BLaER1 treated with 17β-estradiol and CSF1 and Interleukin-3, amounts not matched to agents 10 nM and 100 nM (cell line): ENCODE measurements at regions not wholly inside any gene's neighbourhood (a gene's known extent, or its start where the extent isn't known, plus 50 kb on each side); places are given as distances from the start of the nearest gene placed in this dataset.

ENCODE experiments used
- H3K27ac ChIP-seq, 11 experiments: shearing (Covaris generic); formaldehyde crosslinking; 2 replicates each; pipeline ENCODE4 v1.8.1; 2022
- H3K27me3 ChIP-seq, 11 experiments: shearing (Covaris generic); formaldehyde crosslinking; 2 replicates each; pipeline ENCODE4 v1.8.1; 2022
- H3K36me3 ChIP-seq, 11 experiments: shearing (Covaris generic); formaldehyde crosslinking; 2 replicates each; pipeline ENCODE4 v1.8.1; 2022
- H3K4me1 ChIP-seq, 10 experiments: shearing (Covaris generic); formaldehyde crosslinking; 2 replicates each; pipeline ENCODE4 v1.8.1; 2022
- H3K4me2 ChIP-seq, 11 experiments: shearing (Covaris generic); formaldehyde crosslinking; 2 replicates each; pipeline ENCODE4 v1.8.1; 2022
- H3K4me3 ChIP-seq, 10 experiments: shearing (Covaris generic); formaldehyde crosslinking; 2 replicates each; pipeline ENCODE4 v1.8.1; 2022
- H3K9ac ChIP-seq, 11 experiments: shearing (Covaris generic); formaldehyde crosslinking; 2 replicates each; pipeline ENCODE4 v1.8.1; 2022
- H3K9me3 ChIP-seq, 11 experiments: shearing (Covaris generic); formaldehyde crosslinking; replicated peaks in 1 of 11; 2 replicates each; pipeline ENCODE4 v1.8.1; 2022
- H4K20me1 ChIP-seq, 11 experiments: shearing (Covaris generic); formaldehyde crosslinking; 2 replicates each; pipeline ENCODE4 v1.8.1; 2022
- Cebpa-rat ChIP-seq, 11 experiments: shearing (Covaris generic); IDR thresholded peaks; 2 replicates each; pipeline ENCODE4 v1.8.1; 2022

GRCh38 chr15:25057574-25057973 is 102.8 kb downstream of the SNRPN start:
- Histone ChIP-seq H3K4me3 (peak overlapping the region in 8 of 10 experiments; percentile 15 to 51 (median 36); a peak in 15 of 20 replicates), H3K4me2 (no peak overlapping the region), H3K9me3 (peaks cover 100% of the 10 kb centered on the region in 11 experiments), H4K20me1 (no peaks in the 10 kb centered on the region), H3K36me3 (peaks cover 100% of the 10 kb centered on the region in 11 experiments), H3K4me1 (no peaks in the 10 kb centered on the region), H3K9ac (no peak overlapping the region), H3K27me3 (no peaks in the 10 kb centered on the region), H3K27ac (no peak overlapping the region)
- TF ChIP-seq Cebpa-rat (IDR thresholded peaks at IDR 0.05): no peak

GRCh38 chr15:25058080-25058785 is 103.4 kb downstream of the SNRPN start:
- peaks cover 100% of the 10 kb centered on the region in 11 experiments for H3K9me3 ChIP-seq
- H3K4me2 ChIP-seq: no peak overlapping the region
- peaks cover 100% of the 10 kb centered on the region in 11 experiments for H3K36me3 ChIP-seq
- TF ChIP-seq Cebpa-rat (IDR thresholded peaks at IDR 0.05): no peak
- H3K27ac ChIP-seq: no peak overlapping the region
- no peaks in the 10 kb centered on the region for H4K20me1 ChIP-seq
- no peaks in the 10 kb centered on the region for H3K27me3 ChIP-seq
- no peak overlapping the region for H3K9ac ChIP-seq
- peak overlapping the region in 9 of 10 experiments; percentile 3 to 55 (median 31); a peak in 11 of 20 replicates for H3K4me3 ChIP-seq
- no peaks in the 10 kb centered on the region for H3K4me1 ChIP-seq

GRCh38 chr15:25059698-25060471 is 105.1 kb downstream of the SNRPN start:
- no peaks in the 10 kb centered on the region for H4K20me1 ChIP-seq
- H3K27me3 ChIP-seq: no peaks in the 10 kb centered on the region
- no peak overlapping the region for H3K27ac ChIP-seq
- no peaks in the 10 kb centered on the region for H3K4me1 ChIP-seq
- no peak overlapping the region for H3K9ac ChIP-seq
- no peak overlapping the region for H3K4me2 ChIP-seq
- peaks cover 100% of the 10 kb centered on the region in 11 experiments for H3K36me3 ChIP-seq
- peak overlapping the region in 9 of 10 experiments; percentile 24 to 55 (median 34); a peak in 14 of 20 replicates for H3K4me3 ChIP-seq
- no peak for TF ChIP-seq Cebpa-rat (IDR thresholded peaks at IDR 0.05)
- H3K9me3 ChIP-seq: peaks cover 100% of the 10 kb centered on the region in 11 experiments

GRCh38 chr15:25060472-25060803 is 105.7 kb downstream of the SNRPN start:
- Histone ChIP-seq H3K9me3 (peaks cover 100% of the 10 kb centered on the region in 11 experiments), H3K36me3 (peaks cover 100% of the 10 kb centered on the region in 11 experiments)
- no peak for TF ChIP-seq Cebpa-rat (IDR thresholded peaks at IDR 0.05)

GRCh38 chr15:25060996-25061620 is 106.3 kb downstream of the SNRPN start:
- H3K9me3 ChIP-seq: peaks cover 100% of the 10 kb centered on the region in 11 experiments
- peaks cover 100% of the 10 kb centered on the region in 11 experiments for H3K36me3 ChIP-seq

More at GRCh38 chr15:25060472-25060803, 105.7 kb downstream of the SNRPN start:
- H3K27ac ChIP-seq: no peak overlapping the region
- H3K4me1 ChIP-seq: no peaks in the 10 kb centered on the region
- peak overlapping the region in 8 of 10 experiments; percentile 26 to 55 (median 32); a peak in 10 of 20 replicates for H3K4me3 ChIP-seq
- no peaks in the 10 kb centered on the region for H4K20me1 ChIP-seq
- H3K9ac ChIP-seq: no peak overlapping the region
- no peaks in the 10 kb centered on the region for H3K27me3 ChIP-seq
- no peak overlapping the region for H3K4me2 ChIP-seq

GRCh38 chr15:25061808-25062550 is 107.2 kb downstream of the SNRPN start:
- H3K4me1 ChIP-seq: no peaks in the 10 kb centered on the region
- peaks cover 100% of the 10 kb centered on the region in 11 experiments for H3K36me3 ChIP-seq
- H3K27me3 ChIP-seq: no peaks in the 10 kb centered on the region
- peak overlapping the region in 9 of 10 experiments; percentile 15 to 55 (median 31); a peak in 12 of 20 replicates for H3K4me3 ChIP-seq
- no peak overlapping the region for H3K4me2 ChIP-seq
- H3K9me3 ChIP-seq: peaks cover 100% of the 10 kb centered on the region in 11 experiments
- H4K20me1 ChIP-seq: no peaks in the 10 kb centered on the region
- no peak overlapping the region for H3K27ac ChIP-seq
- TF ChIP-seq Cebpa-rat (IDR thresholded peaks at IDR 0.05): no peak
- no peak overlapping the region for H3K9ac ChIP-seq

More at GRCh38 chr15:25060996-25061620, 106.3 kb downstream of the SNRPN start:
- H3K4me2 ChIP-seq: no peak overlapping the region
- H3K27ac ChIP-seq: no peak overlapping the region
- H3K4me3 ChIP-seq: peak overlapping the region in 8 of 10 experiments; percentile 26 to 55 (median 32); a peak in 12 of 20 replicates
- TF ChIP-seq Cebpa-rat (IDR thresholded peaks at IDR 0.05): no peak
- H3K4me1 ChIP-seq: no peaks in the 10 kb centered on the region
- no peaks in the 10 kb centered on the region for H3K27me3 ChIP-seq
- no peak overlapping the region for H3K9ac ChIP-seq
- no peaks in the 10 kb centered on the region for H4K20me1 ChIP-seq

- TF ChIP-seq Cebpa-rat (IDR thresholded peaks at IDR 0.05): no peak
- Histone ChIP-seq H3K4me3 (peak overlapping the region; percentile 13 to 47 (median 29); a peak in 11 of 20 replicates), H4K20me1 (no peaks in the 10 kb centered on the region), H3K36me3 (peaks cover 100% of the 10 kb centered on the region in 11 experiments), H3K9me3 (peaks cover 100% of the 10 kb centered on the region in 11 experiments), H3K27me3 (no peaks in the 10 kb centered on the region), H3K4me2 (no peak overlapping the region), H3K4me1 (no peaks in the 10 kb centered on the region), H3K27ac (no peak overlapping the region), H3K9ac (no peak overlapping the region)
Measured at GRCh38 chr15:25062551-25063430, 108.0 kb downstream of the SNRPN start.

- Histone ChIP-seq H3K4me3 (peak overlapping the region in 7 of 10 experiments; percentile 9 to 47 (median 34); a peak in 8 of 20 replicates), H4K20me1 (no peaks in the 10 kb centered on the region), H3K27ac (no peak overlapping the region), H3K9me3 (peaks cover 100% of the 10 kb centered on the region in 11 experiments), H3K4me2 (no peak overlapping the region), H3K9ac (no peak overlapping the region), H3K36me3 (peaks cover 100% of the 10 kb centered on the region in 11 experiments), H3K27me3 (no peaks in the 10 kb centered on the region), H3K4me1 (no peaks in the 10 kb centered on the region)
- no peak for TF ChIP-seq Cebpa-rat (IDR thresholded peaks at IDR 0.05)
Measured at GRCh38 chr15:25065286-25065685, 110.5 kb downstream of the SNRPN start.
